HCT116 (cell line): ENCODE measurements at regions not wholly inside any gene's neighbourhood (a gene's known extent, or its start where the extent isn't known, plus 50 kb on each side); places are given as distances from the start of the nearest gene placed in this dataset.

Experiments used
- ATAC-seq: fragments of 200-7000 bp; cut with Tn5 transposase; 2 replicates; pipeline ENCODE4 v1.9.1; 2020; ENCODE audit warnings: mild to moderate bottlenecking, moderate library complexity
- BruUV-seq: library from RNA; stranded (reverse); fragments of 400-500 nt; replicated peaks from 2 replicates; lab custom pipeline; 2021; lab: Mats Ljungman, UMichigan
- CTCF ChIA-PET: fragments of 300-600 bp; sonication (Branson Sonifier 250); formaldehyde crosslinking; loops from one replicate; lab custom pipeline; 2021; ENCODE audit warnings: antibody characterized with exemption; lab: Charles Lee
- POLR2A ChIA-PET: fragments of 300-600, 350-600 bp; sonication (Branson Sonifier 250); formaldehyde crosslinking; loops from one replicate; lab custom pipeline; 2021; ENCODE audit warnings: antibody characterized with exemption; lab: Charles Lee
- RAD21 ChIA-PET, 2 experiments: fragments of 300-600 bp; sonication (Branson Sonifier 250); formaldehyde crosslinking; loops; one replicate each; lab custom pipeline; 2023; ENCODE audit warnings: low total read pairs in 2 of 2; ENCODE audit not compliant: uncharacterized antibody in 2 of 2, unreplicated experiment in 2 of 2, low non-redundant PET in 1 of 2; lab: Charles Lee
- DNase-seq: peaks from one replicate; pipeline ENCODE4 v3.0.0-alpha.2; 2010; ENCODE audit warnings: low read depth, low spot score
- H2AFZ ChIP-seq: fragments of 200-600 bp; shearing (Covaris generic), sonication (generic); 2 replicates; pipeline ENCODE4 v1.6.1; 2017; ENCODE audit warnings: low read depth, mixed run types, mixed read lengths, antibody characterized with exemption, low read length; ENCODE audit not compliant: poor library complexity, severe bottlenecking
- H3K27ac ChIP-seq: 2 replicates; pipeline ENCODE4 v1.5.1; 2012; ENCODE audit warnings: low read depth, low read length
- H3K27me3 ChIP-seq: fragments of 200-600 bp; sonication (generic); 2 replicates; pipeline ENCODE4 v1.6.1; 2016; ENCODE audit warnings: mixed run types, low read length, mixed read lengths; ENCODE audit not compliant: insufficient read depth
- H3K36me3 ChIP-seq, 2 experiments: fragments of 200-500 bp in 1 of 2; fragments of 200-600 bp in 1 of 2; sonication (Bioruptor generic) in 1 of 2; sonication (generic) in 1 of 2; 2 replicates each; pipeline versions ENCODE4 v1.5.1 to v1.6.1; 2014 to 2016; ENCODE audit warnings: low read length in 2 of 2, inconsistent platforms in 1 of 2, mixed read lengths in 1 of 2, mixed run types in 1 of 2; ENCODE audit not compliant: insufficient read depth in 2 of 2, control insufficient read depth in 1 of 2
- H3K4me1 ChIP-seq, 2 experiments: fragments of 200-600 bp in 1 of 2; sonication (generic) in 1 of 2; 2 replicates each; pipeline versions ENCODE4 v1.5.1 to v1.6.1; 2012 to 2017; ENCODE audit warnings: low read length in 2 of 2, inconsistent platforms in 1 of 2, mild to moderate bottlenecking in 1 of 2, mixed read lengths in 1 of 2, mixed run types in 1 of 2, moderate library complexity in 1 of 2; ENCODE audit not compliant: insufficient read depth in 2 of 2, control insufficient read depth in 1 of 2
- H3K4me2 ChIP-seq: fragments of 200-600 bp; sonication (generic); 2 replicates; pipeline ENCODE4 v1.6.1; 2017; ENCODE audit warnings: mixed run types, low read length, mixed read lengths
- H3K4me3 ChIP-seq, 2 experiments: fragments of 200-600 bp in 1 of 2; sonication (generic) in 1 of 2; replicated peaks in 1 of 2; 2 replicates each; pipeline ENCODE4 v1.5.1; 2011 to 2016; ENCODE audit warnings: low read length in 2 of 2, control low read depth in 1 of 2, low read depth in 1 of 2, mild to moderate bottlenecking in 1 of 2, mixed read lengths in 1 of 2, mixed run types in 1 of 2
- H3K79me2 ChIP-seq: fragments of 200-600 bp; sonication (generic); 2 replicates; pipeline ENCODE4 v1.6.1; 2017; ENCODE audit warnings: mild to moderate bottlenecking, mixed run types, low read length, moderate library complexity, mixed read lengths; ENCODE audit not compliant: insufficient read depth
- H3K9ac ChIP-seq: fragments of 200-600 bp; sonication (generic); 2 replicates; pipeline ENCODE4 v1.6.1; 2016; ENCODE audit warnings: low read length, mixed read lengths
- H3K9me2 ChIP-seq: fragments of 200-600 bp; sonication (generic), shearing (Covaris generic); 2 replicates; pipeline ENCODE4 v1.6.1; 2017; ENCODE audit warnings: mixed run types, mild to moderate bottlenecking, moderate library complexity; ENCODE audit not compliant: insufficient read depth
- H3K9me3 ChIP-seq, 2 experiments: fragments of 200-500 bp in 1 of 2; fragments of 200-600 bp in 1 of 2; sonication (Bioruptor generic) in 1 of 2; sonication (generic) in 1 of 2; 2 replicates each; pipeline ENCODE4 v1.6.1; 2014 to 2017; ENCODE audit warnings: low read length in 2 of 2, mixed read lengths in 2 of 2, inconsistent platforms in 1 of 2, low read depth in 1 of 2, mild to moderate bottlenecking in 1 of 2, mixed run types in 1 of 2, moderate library complexity in 1 of 2; ENCODE audit not compliant: control insufficient read depth in 1 of 2, insufficient read depth in 1 of 2
- H4K20me1 ChIP-seq: fragments of 200-600 bp; sonication (generic), shearing (Covaris generic); 2 replicates; pipeline ENCODE4 v1.6.1; 2017; ENCODE audit warnings: mixed run types, mild to moderate bottlenecking, moderate library complexity; ENCODE audit not compliant: insufficient read depth
- CBX3 ChIP-seq: IDR thresholded peaks from 2 replicates; pipeline ENCODE4 v1.6.1; 2012; ENCODE audit warnings: low read depth
- CEBPB ChIP-seq: IDR thresholded peaks from 2 replicates; pipeline ENCODE4 v1.6.1; 2012; ENCODE audit warnings: low read depth
- ELF1 ChIP-seq: IDR thresholded peaks from 2 replicates; pipeline ENCODE4 v1.6.1; 2012; ENCODE audit warnings: low read depth, borderline replicate concordance
- EZH2 ChIP-seq: fragments of 200-600 bp; sonication (generic); IDR thresholded peaks from 2 replicates; pipeline ENCODE4 v1.6.1; 2017; ENCODE audit warnings: antibody characterized with exemption, mixed run types
- EZH2phosphoT487 ChIP-seq: fragments of 200-600 bp; IDR thresholded peaks from 2 replicates; pipeline ENCODE4 v1.6.1; 2018; ENCODE audit warnings: antibody characterized with exemption, borderline replicate concordance
- FOSL1 ChIP-seq: IDR thresholded peaks from 2 replicates; pipeline ENCODE4 v1.6.1; 2012; ENCODE audit warnings: low read depth
- POLR2A ChIP-seq: IDR thresholded peaks from 2 replicates; pipeline ENCODE4 v1.7.0; 2011; ENCODE audit warnings: borderline replicate concordance; ENCODE audit not compliant: insufficient read depth, insufficient read length; ENCODE audit errors: extremely low read depth
- SP1 ChIP-seq: IDR thresholded peaks from 2 replicates; pipeline ENCODE4 v1.6.1; 2012; ENCODE audit warnings: low read depth
- YY1 ChIP-seq: IDR thresholded peaks from 2 replicates; pipeline ENCODE4 v1.6.1; 2011; ENCODE audit warnings: low read length, low read depth, moderate library complexity, mild to moderate bottlenecking; ENCODE audit not compliant: insufficient replicate concordance; ENCODE audit errors: extremely low read depth
- ZFX ChIP-seq: fragments of 450-650 bp; IDR thresholded peaks from 2 replicates; pipeline ENCODE4 v1.6.1; 2017
- intact Hi-C: fragments of 100-400 bp; cut with micrococcal nuclease; formaldehyde crosslinking; loops from 2 replicates; pipeline ENCODE4 v1.10.0; 2022
- TF ChIP-seq, protein P1 (sequence below), 3 experiments: fragments of 200-600 bp in 1 of 3; sonication (generic) in 1 of 3; IDR thresholded peaks in 2 of 3; conservative IDR thresholded peaks in 1 of 3; 2 replicates each; pipeline ENCODE4 v1.5.1; 2012 to 2017; ENCODE audit warnings: low read depth in 2 of 3, low read length in 2 of 3, antibody characterized with exemption in 1 of 3, borderline replicate concordance in 1 of 3, control low read depth in 1 of 3, mild to moderate bottlenecking in 1 of 3, mixed read lengths in 1 of 3, mixed run types in 1 of 3, moderate library complexity in 1 of 3; ENCODE audit not compliant: insufficient read depth in 1 of 3
- TF ChIP-seq, protein P2 (sequence below): IDR thresholded peaks from 2 replicates; pipeline ENCODE4 v1.6.1; 2012

GRCh38 chr4:141388481-141388880, 167.8 kb downstream of the ZNF330 start:
- no peaks in the 10 kb centered on the region for H3K9me3 ChIP-seq
- H3K9ac ChIP-seq: no peak overlapping the region
- H2AFZ ChIP-seq: no peak overlapping the region
- no peaks in the 10 kb centered on the region for H3K9me2 ChIP-seq
- no peaks in the 10 kb centered on the region for H4K20me1 ChIP-seq
- ATAC-seq: no peak
- no peaks in the 10 kb centered on the region for H3K27me3 ChIP-seq
- no TSS peak for BruUV-seq
- DNase-seq: no peak
- H3K4me2 ChIP-seq: no peak overlapping the region
- no peaks in the 10 kb centered on the region for H3K4me1 ChIP-seq
- H3K27ac ChIP-seq: no peak overlapping the region
- POLR2A ChIA-PET: no interaction called here
- no peaks in the 10 kb centered on the region for H3K79me2 ChIP-seq
- RAD21 ChIA-PET: no interaction called here
- TF ChIP-seq EZH2phosphoT487 (no peak), POLR2A (no peak), EZH2 (no peak), SP1 (no peak), FOSL1 (no peak), ELF1 (no peak), ZFX (no peak), CEBPB (no peak), CBX3 (no peak), YY1 (no peak)
- TF ChIP-seq, protein P1, sequence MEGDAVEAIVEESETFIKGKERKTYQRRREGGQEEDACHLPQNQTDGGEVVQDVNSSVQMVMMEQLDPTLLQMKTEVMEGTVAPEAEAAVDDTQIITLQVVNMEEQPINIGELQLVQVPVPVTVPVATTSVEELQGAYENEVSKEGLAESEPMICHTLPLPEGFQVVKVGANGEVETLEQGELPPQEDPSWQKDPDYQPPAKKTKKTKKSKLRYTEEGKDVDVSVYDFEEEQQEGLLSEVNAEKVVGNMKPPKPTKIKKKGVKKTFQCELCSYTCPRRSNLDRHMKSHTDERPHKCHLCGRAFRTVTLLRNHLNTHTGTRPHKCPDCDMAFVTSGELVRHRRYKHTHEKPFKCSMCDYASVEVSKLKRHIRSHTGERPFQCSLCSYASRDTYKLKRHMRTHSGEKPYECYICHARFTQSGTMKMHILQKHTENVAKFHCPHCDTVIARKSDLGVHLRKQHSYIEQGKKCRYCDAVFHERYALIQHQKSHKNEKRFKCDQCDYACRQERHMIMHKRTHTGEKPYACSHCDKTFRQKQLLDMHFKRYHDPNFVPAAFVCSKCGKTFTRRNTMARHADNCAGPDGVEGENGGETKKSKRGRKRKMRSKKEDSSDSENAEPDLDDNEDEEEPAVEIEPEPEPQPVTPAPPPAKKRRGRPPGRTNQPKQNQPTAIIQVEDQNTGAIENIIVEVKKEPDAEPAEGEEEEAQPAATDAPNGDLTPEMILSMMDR (IDR thresholded peaks at IDR 0.05 in 2 of 3, conservative IDR thresholded peaks at IDR 0.05 in 1 of 3; ENCODE audit: borderline replicate concordance in 1 of 3, insufficient read depth in 1 of 3, low read depth in 2 of 3, low read length in 2 of 3): no peak
- TF ChIP-seq, protein P2, sequence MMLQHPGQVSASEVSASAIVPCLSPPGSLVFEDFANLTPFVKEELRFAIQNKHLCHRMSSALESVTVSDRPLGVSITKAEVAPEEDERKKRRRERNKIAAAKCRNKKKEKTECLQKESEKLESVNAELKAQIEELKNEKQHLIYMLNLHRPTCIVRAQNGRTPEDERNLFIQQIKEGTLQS: no peak
- no peak overlapping the region for H3K4me3 ChIP-seq
- no peaks in the 10 kb centered on the region for H3K36me3 ChIP-seq
- intact Hi-C loops: no loop called here
- CTCF ChIA-PET: no interaction called here
